ENCODE measurements at regions not wholly inside any gene's neighbourhood (a gene's known extent, or its start where the extent isn't known, plus 50 kb on each side); places are given as distances from the start of the nearest gene placed in this dataset.

- POLR2A ChIA-PET: no interaction called here
- no peak for TF ChIP-seq ZSCAN18 (CRISPR knock-in tag; IDR thresholded peaks at IDR 0.05)
- Mint-ChIP-seq H3K9me3 (peaks cover 3% of the 10 kb centered on the region), H3K27me3 (ENCODE audit: low read depth) (no peaks in the 10 kb centered on the region), H3K27ac (no peak overlapping the region), H3K4me1 (peaks cover 5% of the 10 kb centered on the region; the same call in 1 of the 2 replicates), H3K4me3 (no peak overlapping the region), H3K36me3 (no peaks in the 10 kb centered on the region)
- CTCF ChIA-PET: no interaction called here
- no peak for ATAC-seq
- DNase-seq (ENCODE audit: low spot score): no peak
Measured at GRCh38 chr13:57932061-57932460, 300.5 kb downstream of the PCDH17 start.

- no peak for DNase-seq (ENCODE audit: low spot score)
- POLR2A ChIA-PET: no interaction called here
- TF ChIP-seq SOX15 (CRISPR knock-in tag; IDR thresholded peaks at IDR 0.05) (no peak), AR (CRISPR knock-in tag; IDR thresholded peaks at IDR 0.05) (no peak), IRF2 (CRISPR knock-in tag; IDR thresholded peaks at IDR 0.05; ENCODE audit: borderline replicate concordance, low read depth) (no peak), HMGXB4 (CRISPR knock-in tag; IDR thresholded peaks at IDR 0.05) (no peak), KAT7 (CRISPR knock-in tag; IDR thresholded peaks at IDR 0.05; ENCODE audit: borderline replicate concordance) (no peak), ZNF423 (CRISPR knock-in tag; IDR thresholded peaks at IDR 0.05) (no peak), MYBL2 (CRISPR knock-in tag; IDR thresholded peaks at IDR 0.05) (no peak), ZSCAN18 (CRISPR knock-in tag; IDR thresholded peaks at IDR 0.05) (no peak), ZBTB43 (CRISPR knock-in tag; IDR thresholded peaks at IDR 0.05) (no peak), TCF7 (CRISPR knock-in tag; IDR thresholded peaks at IDR 0.05; ENCODE audit: low read depth) (no peak), GTF2I (CRISPR knock-in tag; conservative IDR thresholded peaks at IDR 0.05) (no peak), ZNF281 (CRISPR knock-in tag; IDR thresholded peaks at IDR 0.05) (no peak)
- H3K36me3 Mint-ChIP-seq: no peaks in the 10 kb centered on the region
- H3K4me1 Mint-ChIP-seq: peaks cover 5% of the 10 kb centered on the region; the same call in 1 of the 2 replicates
- no peaks in the 10 kb centered on the region for H3K27me3 Mint-ChIP-seq (ENCODE audit: low read depth)
- CTCF ChIA-PET: no interaction called here
- no peak for ATAC-seq
- no peak overlapping the region for H3K27ac Mint-ChIP-seq
- H3K4me3 Mint-ChIP-seq: no peak overlapping the region
- H3K9me3 Mint-ChIP-seq: peaks cover 3% of the 10 kb centered on the region
Measured at GRCh38 chr13:57933606-57934005, 302.1 kb downstream of the PCDH17 start.

Data from WTC11 (cell line).